ENCODE measurements at regions not wholly inside any gene's neighbourhood (a gene's known extent, or its start where the extent isn't known, plus 50 kb on each side); places are given as distances from the start of the nearest gene placed in this dataset.

DNA sequence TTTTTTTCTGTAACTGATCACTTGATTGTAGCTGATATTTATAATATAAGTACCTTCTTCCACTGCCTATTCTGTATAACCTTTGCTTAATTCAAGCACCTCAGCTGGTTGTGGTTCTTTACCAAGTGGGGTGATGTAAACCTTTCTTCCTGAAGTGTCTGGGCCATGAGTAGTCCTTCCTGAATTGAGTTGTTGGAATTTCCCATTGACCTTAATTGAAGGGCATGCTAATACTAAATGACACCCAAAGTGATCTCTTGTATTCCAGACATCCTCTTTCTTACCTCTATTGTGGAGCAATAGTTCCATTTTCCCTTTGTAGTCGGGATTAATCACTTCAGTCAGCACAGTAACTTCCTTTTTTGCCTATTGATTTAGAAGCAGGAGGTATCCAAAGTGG is 1496.8 kb upstream of the CELF4 start:
- Histone ChIP-seq H3K4me2 (ENCODE audit: low read length) (no peak overlapping the region), H3K4me3 (ENCODE audit: low read length) (no peak overlapping the region), H2AFZ (ENCODE audit: low read length) (no peak overlapping the region), H4K20me1 (ENCODE audit: low read length) (no peaks in the 10 kb centered on the region), H3F3A (ENCODE audit: low read length, unreplicated experiment) (no peaks in the 10 kb centered on the region), H3K27ac (ENCODE audit: low read length) (no peak overlapping the region), H3K27me3 (ENCODE audit: low read length) (no peaks in the 10 kb centered on the region), H3K79me2 (ENCODE audit: low read length) (no peaks in the 10 kb centered on the region), H3K9me2 (replicated peaks; ENCODE audit: low read length) (no peaks in the 10 kb centered on the region), H3K9me3 (ENCODE audit: low read length) (no peaks in the 10 kb centered on the region), H3K9ac (ENCODE audit: low read length) (no peak overlapping the region), H3K36me3 (ENCODE audit: low read depth, low read length) (no peaks in the 10 kb centered on the region), H3K4me1 (ENCODE audit: insufficient read depth, low read length) (peaks cover 7% of the 10 kb centered on the region)
- no peak for TF ChIP-seq CTCF (conservative IDR thresholded peaks at IDR 0.05; ENCODE audit: low read depth, low read length)
- no TSS peak for BruUV-seq (replicated peaks)
- POLR2A ChIA-PET (ENCODE audit: unreplicated experiment), result no interaction called here
- intact Hi-C loops (cut with micrococcal nuclease), result no loop called here
- no peak for ATAC-seq
- CTCF ChIA-PET, result no interaction called here
- DNase-seq, result no peak

DNA sequence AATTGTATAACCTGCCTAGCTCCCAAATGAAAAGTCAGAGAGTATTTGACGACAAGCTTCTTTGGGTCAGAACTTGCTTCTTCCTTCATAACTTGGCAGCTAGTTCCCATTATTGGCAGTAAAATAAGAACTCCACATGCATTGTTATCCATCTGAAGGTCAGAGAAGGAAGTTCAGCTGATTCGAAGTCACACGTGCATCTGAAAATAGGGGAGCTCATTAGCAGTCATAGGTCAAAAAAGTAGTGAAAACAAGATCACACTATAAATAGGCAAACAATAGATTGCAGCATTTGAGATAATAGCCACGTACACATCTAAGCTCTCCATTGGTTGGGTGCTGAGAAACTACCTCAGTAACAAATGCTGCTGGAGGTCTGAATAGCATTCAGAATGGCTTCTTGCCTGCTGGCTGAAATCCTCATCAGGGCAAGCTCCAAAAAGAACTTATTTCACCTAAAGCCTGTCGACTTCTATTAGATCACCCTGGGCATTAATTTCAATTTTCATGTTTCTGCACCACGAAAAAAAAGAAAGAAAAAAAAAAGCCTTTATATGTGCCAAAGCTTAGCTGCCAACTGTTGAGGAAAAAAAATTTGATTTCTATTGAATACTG is 1492.9 kb upstream of the CELF4 start:
- Histone ChIP-seq H3K4me2 (ENCODE audit: low read length) (peak overlapping the region; percentile 62), H3K79me2 (ENCODE audit: low read length) (no peaks in the 10 kb centered on the region), H3F3A (ENCODE audit: low read length, unreplicated experiment) (no peaks in the 10 kb centered on the region), H3K27ac (ENCODE audit: low read length) (peak overlapping the region; percentile 79), H3K4me1 (ENCODE audit: insufficient read depth, low read length) (peaks cover 10% of the 10 kb centered on the region), H3K9me3 (ENCODE audit: low read length) (no peaks in the 10 kb centered on the region), H3K9me2 (replicated peaks; ENCODE audit: low read length) (no peaks in the 10 kb centered on the region), H3K9ac (ENCODE audit: low read length) (peak overlapping the region; percentile 10; the same call in 1 of the 2 replicates), H3K27me3 (ENCODE audit: low read length) (no peaks in the 10 kb centered on the region), H3K4me3 (ENCODE audit: low read length) (no peak overlapping the region), H2AFZ (ENCODE audit: low read length) (no peak overlapping the region), H3K36me3 (ENCODE audit: low read depth, low read length) (no peaks in the 10 kb centered on the region), H4K20me1 (ENCODE audit: low read length) (no peaks in the 10 kb centered on the region)
- ChIA-PET CTCF (no interaction called here), POLR2A (ENCODE audit: unreplicated experiment) (no interaction called here)
- no TSS peak for BruUV-seq (replicated peaks)
- TF ChIP-seq CTCF (conservative IDR thresholded peaks at IDR 0.05; ENCODE audit: low read depth, low read length) (no peak), EZH2 (IDR thresholded peaks at IDR 0.05; ENCODE audit: low read length, unreplicated experiment) (no peak), EZH2phosphoT487 (IDR thresholded peaks at IDR 0.05; ENCODE audit: borderline replicate concordance, low read length) (no peak)
- ATAC-seq (no peak), DNase-seq (no peak)
- intact Hi-C loops (cut with micrococcal nuclease), result no loop called here

- intact Hi-C loops (cut with micrococcal nuclease), result no loop called here
- peak; percentile 71 for DNase-seq
- TF ChIP-seq CTCF (conservative IDR thresholded peaks at IDR 0.05; ENCODE audit: low read depth, low read length) (no peak), EZH2phosphoT487 (IDR thresholded peaks at IDR 0.05; ENCODE audit: borderline replicate concordance, low read length) (no peak), EZH2 (IDR thresholded peaks at IDR 0.05; ENCODE audit: low read length, unreplicated experiment) (no peak)
- no peaks in the 10 kb centered on the region for H4K20me1 ChIP-seq (ENCODE audit: low read length)
- H3K4me2 ChIP-seq (ENCODE audit: low read length), result peak overlapping the region; percentile 62
- H2AFZ ChIP-seq (ENCODE audit: low read length), result no peak overlapping the region
- ATAC-seq, result peak; percentile 90
- H3K9me2 ChIP-seq (replicated peaks; ENCODE audit: low read length), result no peaks in the 10 kb centered on the region
- H3K9ac ChIP-seq (ENCODE audit: low read length), result no peak overlapping the region; the same call in 1 of the 2 replicates
- CTCF ChIA-PET, result no interaction called here
- H3F3A ChIP-seq (ENCODE audit: low read length, unreplicated experiment), result no peaks in the 10 kb centered on the region
- no peaks in the 10 kb centered on the region for H3K9me3 ChIP-seq (ENCODE audit: low read length)
- no TSS peak for BruUV-seq (replicated peaks)
- H3K4me1 ChIP-seq (ENCODE audit: insufficient read depth, low read length), result peaks cover 10% of the 10 kb centered on the region
- no peaks in the 10 kb centered on the region for H3K27me3 ChIP-seq (ENCODE audit: low read length)
- POLR2A ChIA-PET (ENCODE audit: unreplicated experiment), result no interaction called here
- no peaks in the 10 kb centered on the region for H3K36me3 ChIP-seq (ENCODE audit: low read depth, low read length)
- peak overlapping the region; percentile 79 for H3K27ac ChIP-seq (ENCODE audit: low read length)
- no peak overlapping the region for H3K4me3 ChIP-seq (ENCODE audit: low read length)
- no peaks in the 10 kb centered on the region for H3K79me2 ChIP-seq (ENCODE audit: low read length)
These were observed 1491.9 kb upstream of the CELF4 start for GRCh38 chr18:39057423-39058064.
